Uterus (tissue), 3 donors: ENCODE measurements at regions not wholly inside any gene's neighbourhood (a gene's known extent, or its start where the extent isn't known, plus 50 kb on each side); places are given as distances from the start of the nearest gene placed in this dataset.

Experiments
- DNase-seq, 2 donors: peaks; one replicate each; pipeline ENCODE4 v3.0.0-alpha.2; 2019 to 2020
- H3K27ac ChIP-seq, 2 donors: fragments of 200-600 bp; sonication (generic); 1 replicate in 1 of 2; 2 replicates in 1 of 2; pipeline ENCODE4 v1.5.1; 2016 to 2018
- H3K27me3 ChIP-seq, 2 donors: fragments of 200-600 bp; sonication (generic); one replicate each; pipeline ENCODE4 v1.5.1; 2018 to 2019; ENCODE audit warnings: control low read depth in 1 of 2
- H3K36me3 ChIP-seq, 2 donors: fragments of 200-600 bp; sonication (generic); one replicate each; pipeline ENCODE4 v1.5.1; 2019; ENCODE audit warnings: control low read depth in 1 of 2
- H3K4me1 ChIP-seq, 2 donors: fragments of 200-600 bp; sonication (generic); one replicate each; pipeline ENCODE4 v1.5.1; 2018 to 2019; ENCODE audit warnings: control low read depth in 1 of 2
- H3K4me3 ChIP-seq, 2 donors: fragments of 200-600 bp; sonication (generic); 1 replicate in 1 of 2; 2 replicates in 1 of 2; pipeline ENCODE4 v1.5.1; 2018 to 2019; ENCODE audit warnings: mild to moderate bottlenecking in 1 of 2
- H3K9me3 ChIP-seq, 2 donors: fragments of 200-600 bp; sonication (generic); one replicate each; pipeline ENCODE4 v1.5.1; 2019; ENCODE audit warnings: control low read depth in 1 of 2
- POLR2A ChIP-seq, 2 donors: fragments of 450-650 bp; IDR thresholded peaks; one replicate each; pipeline ENCODE4 v1.6.1; 2016; ENCODE audit warnings: antibody characterized with exemption in 2 of 2, mild to moderate bottlenecking in 1 of 2, moderate library complexity in 1 of 2
- intact Hi-C: fragments of 100-400 bp; cut with DNase I; formaldehyde crosslinking; loops from one replicate; pipeline ENCODE4 v1.15.1; 2023; ENCODE audit warnings: low total_unique reads
- TF ChIP-seq, protein P1 (sequence below), 4 experiments: fragments of 200-600 bp in 2 of 4; fragments of 450-650 bp in 2 of 4; sonication (generic) in 2 of 4; IDR thresholded peaks; one replicate each; pipeline ENCODE4 v1.5.1; 2016 to 2019; ENCODE audit warnings: antibody characterized with exemption in 4 of 4, mild to moderate bottlenecking in 2 of 4, moderate library complexity in 1 of 4
- donor health status: DM: yes; HTN: yes; CAD: no.

DNA sequence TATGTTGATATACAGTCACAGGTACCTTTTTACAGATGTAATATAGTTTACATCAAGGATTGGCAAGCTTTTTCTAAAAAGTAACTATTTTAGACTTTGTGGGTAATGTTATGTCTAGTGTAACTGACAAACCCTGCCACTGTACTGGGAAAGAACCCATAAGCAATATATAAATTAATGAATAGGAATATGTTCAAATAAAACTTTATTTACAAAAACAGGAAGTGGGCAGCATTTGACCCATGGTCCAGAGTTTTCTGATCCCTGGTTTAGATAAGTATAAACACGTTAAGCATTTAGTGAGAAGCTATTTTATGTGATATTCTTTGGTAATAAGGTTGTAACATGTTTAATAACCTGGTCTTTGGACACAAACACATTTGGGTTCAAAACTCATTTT is 915.2 kb upstream of the ROBO1 start:
- H3K4me3 ChIP-seq: no peak overlapping the region
- no peaks in the 10 kb centered on the region for H3K9me3 ChIP-seq
- no peaks in the 10 kb centered on the region for H3K36me3 ChIP-seq
- no peaks in the 10 kb centered on the region for H3K27me3 ChIP-seq
- DNase-seq: no peak
- no peak overlapping the region for H3K27ac ChIP-seq
- intact Hi-C loops: no loop called here
- no peaks in the 10 kb centered on the region for H3K4me1 ChIP-seq
- TF ChIP-seq POLR2A (IDR thresholded peaks at IDR 0.05): no peak
- TF ChIP-seq, protein P1, sequence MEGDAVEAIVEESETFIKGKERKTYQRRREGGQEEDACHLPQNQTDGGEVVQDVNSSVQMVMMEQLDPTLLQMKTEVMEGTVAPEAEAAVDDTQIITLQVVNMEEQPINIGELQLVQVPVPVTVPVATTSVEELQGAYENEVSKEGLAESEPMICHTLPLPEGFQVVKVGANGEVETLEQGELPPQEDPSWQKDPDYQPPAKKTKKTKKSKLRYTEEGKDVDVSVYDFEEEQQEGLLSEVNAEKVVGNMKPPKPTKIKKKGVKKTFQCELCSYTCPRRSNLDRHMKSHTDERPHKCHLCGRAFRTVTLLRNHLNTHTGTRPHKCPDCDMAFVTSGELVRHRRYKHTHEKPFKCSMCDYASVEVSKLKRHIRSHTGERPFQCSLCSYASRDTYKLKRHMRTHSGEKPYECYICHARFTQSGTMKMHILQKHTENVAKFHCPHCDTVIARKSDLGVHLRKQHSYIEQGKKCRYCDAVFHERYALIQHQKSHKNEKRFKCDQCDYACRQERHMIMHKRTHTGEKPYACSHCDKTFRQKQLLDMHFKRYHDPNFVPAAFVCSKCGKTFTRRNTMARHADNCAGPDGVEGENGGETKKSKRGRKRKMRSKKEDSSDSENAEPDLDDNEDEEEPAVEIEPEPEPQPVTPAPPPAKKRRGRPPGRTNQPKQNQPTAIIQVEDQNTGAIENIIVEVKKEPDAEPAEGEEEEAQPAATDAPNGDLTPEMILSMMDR (IDR thresholded peaks at IDR 0.05): no peak

DNA sequence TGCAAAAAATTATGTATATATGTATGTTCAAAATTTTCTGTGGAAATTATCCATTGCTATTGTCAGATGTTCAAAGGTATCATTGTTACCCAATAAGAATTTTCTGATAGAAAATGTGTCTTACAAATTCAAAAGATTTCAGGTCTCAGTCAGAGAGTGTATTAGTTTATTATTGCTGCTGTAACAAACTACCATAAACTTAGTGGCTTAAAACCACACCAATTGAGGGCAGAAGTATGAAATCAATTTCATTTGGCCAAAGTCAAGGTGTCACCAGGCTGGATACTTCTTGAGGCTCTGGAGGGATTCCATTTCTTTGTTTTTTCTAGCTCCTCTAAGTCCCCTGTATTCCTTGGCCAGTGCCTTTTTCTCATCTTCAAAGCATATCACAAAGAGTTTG is 914.4 kb upstream of the ROBO1 start:
- H3K27me3 ChIP-seq: no peaks in the 10 kb centered on the region
- no peak for DNase-seq
- no peaks in the 10 kb centered on the region for H3K36me3 ChIP-seq
- TF ChIP-seq, protein P1 (IDR thresholded peaks at IDR 0.05): no peak
- no peak for TF ChIP-seq POLR2A (IDR thresholded peaks at IDR 0.05)
- intact Hi-C loops: no loop called here
- no peaks in the 10 kb centered on the region for H3K9me3 ChIP-seq
- H3K27ac ChIP-seq: no peak overlapping the region
- H3K4me1 ChIP-seq: no peaks in the 10 kb centered on the region
- no peak overlapping the region for H3K4me3 ChIP-seq

DNA sequence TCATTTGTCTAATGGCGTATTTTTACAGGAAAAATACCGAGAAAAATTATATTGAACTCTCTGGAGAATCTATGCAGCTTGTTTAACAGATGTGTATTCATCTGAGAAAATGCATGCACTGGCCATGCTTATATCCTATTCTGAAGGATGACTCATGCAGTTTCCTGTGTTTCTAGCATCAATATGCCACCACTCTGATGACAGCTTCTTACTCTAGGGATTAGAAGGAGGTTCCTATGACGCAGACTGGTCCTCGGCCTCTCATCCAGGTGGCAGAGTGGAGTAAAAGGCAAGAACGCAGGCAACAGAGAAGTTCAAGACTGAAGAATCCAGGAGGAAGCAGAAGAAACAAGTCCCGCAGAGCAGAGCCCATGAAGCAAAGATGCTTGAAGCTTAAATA is 910.0 kb upstream of the ROBO1 start:
- intact Hi-C loops: no loop called here
- Histone ChIP-seq H3K4me3 (no peak overlapping the region), H3K27ac (no peak overlapping the region), H3K4me1 (no peaks in the 10 kb centered on the region), H3K9me3 (no peaks in the 10 kb centered on the region), H3K27me3 (no peaks in the 10 kb centered on the region), H3K36me3 (no peaks in the 10 kb centered on the region)
- TF ChIP-seq, protein P1 (IDR thresholded peaks at IDR 0.05): no peak
- no peak for TF ChIP-seq POLR2A (IDR thresholded peaks at IDR 0.05)
- no peak for DNase-seq

DNA sequence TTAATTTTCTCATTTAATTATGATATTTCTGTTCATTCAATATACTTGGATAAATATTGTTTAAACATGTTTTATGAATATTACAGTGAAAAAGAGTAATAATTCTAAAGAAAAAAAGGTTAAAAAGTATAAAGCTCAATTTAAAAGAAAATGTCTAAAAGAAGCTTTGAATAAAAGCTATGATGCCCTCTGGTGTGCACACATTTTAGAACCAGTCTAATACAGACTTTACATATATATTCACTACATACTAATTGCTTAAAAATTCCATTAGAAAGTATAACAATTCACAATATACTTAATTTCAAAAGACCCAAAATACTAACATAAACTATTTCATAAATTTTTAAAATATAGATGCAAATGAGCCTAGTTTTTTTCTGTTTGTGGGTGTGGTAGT is 909.1 kb upstream of the ROBO1 start:
- H3K9me3 ChIP-seq: no peaks in the 10 kb centered on the region
- H3K4me3 ChIP-seq: no peak overlapping the region
- no peak overlapping the region for H3K27ac ChIP-seq
- intact Hi-C loops: no loop called here
- TF ChIP-seq, protein P1 (IDR thresholded peaks at IDR 0.05): no peak
- no peak for TF ChIP-seq POLR2A (IDR thresholded peaks at IDR 0.05)
- no peaks in the 10 kb centered on the region for H3K4me1 ChIP-seq
- H3K27me3 ChIP-seq: no peaks in the 10 kb centered on the region
- DNase-seq: no peak
- no peaks in the 10 kb centered on the region for H3K36me3 ChIP-seq

DNA sequence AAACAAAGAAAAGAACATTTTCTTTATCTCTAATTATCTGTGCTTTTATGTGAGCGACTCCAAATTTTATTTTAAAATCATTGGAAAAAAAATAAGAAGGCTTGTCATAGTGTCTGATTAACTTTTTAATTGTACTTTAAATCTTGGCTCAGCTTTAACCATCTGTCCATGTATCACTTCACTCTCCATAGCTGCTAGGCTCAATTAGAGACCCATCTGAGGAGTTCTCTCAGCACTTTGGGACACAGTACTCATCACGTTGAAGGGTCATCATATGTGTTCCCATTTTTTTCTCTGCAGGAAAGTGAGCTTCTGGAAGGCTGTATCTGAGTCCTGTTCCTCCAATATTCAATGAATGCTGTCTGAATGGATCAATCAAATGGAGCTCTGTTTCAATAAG is 908.5 kb upstream of the ROBO1 start:
- Histone ChIP-seq H3K27me3 (no peaks in the 10 kb centered on the region), H3K27ac (no peak overlapping the region), H3K4me3 (no peak overlapping the region), H3K36me3 (no peaks in the 10 kb centered on the region), H3K9me3 (no peaks in the 10 kb centered on the region), H3K4me1 (no peaks in the 10 kb centered on the region)
- TF ChIP-seq, protein P1 (IDR thresholded peaks at IDR 0.05): no peak
- no peak for TF ChIP-seq POLR2A (IDR thresholded peaks at IDR 0.05)
- no peak for DNase-seq
- intact Hi-C loops: no loop called here
